Immature natural killer cell (primary cell): ENCODE measurements at regions not wholly inside any gene's neighbourhood (a gene's known extent, or its start where the extent isn't known, plus 50 kb on each side); places are given as distances from the start of the nearest gene placed in this dataset.
"Not testable (repeated sequence)": the region's sequence is repeated elsewhere in the genome, so short reads cannot be mapped to it uniquely, and the experiment has no call there.

Experiments used
- DNase-seq, 3 donors: peaks; one replicate each; pipeline ENCODE4 v3.0.0; 2022; ENCODE audit warnings: mixed read lengths in 1 of 3
- H3K27ac Mint-ChIP-seq, 6 donors: one replicate each; pipeline ENCODE4 v1.8.0; 2020; ENCODE audit warnings: mixed read lengths in 6 of 6, mild to moderate bottlenecking in 5 of 6, inconsistent platforms in 4 of 6, moderate library complexity in 3 of 6
- H3K27me3 Mint-ChIP-seq, 3 donors: one replicate each; pipeline ENCODE4 v1.8.0; 2020 to 2021; ENCODE audit warnings: low read depth in 3 of 3, mild to moderate bottlenecking in 3 of 3, mixed read lengths in 3 of 3, moderate library complexity in 3 of 3, inconsistent platforms in 1 of 3
- H3K36me3 Mint-ChIP-seq, 3 donors: one replicate each; pipeline ENCODE4 v1.8.0; 2020; ENCODE audit warnings: mixed read lengths in 3 of 3, inconsistent platforms in 2 of 3, mild to moderate bottlenecking in 2 of 3
- H3K4me1 Mint-ChIP-seq, 2 donors: one replicate each; pipeline ENCODE4 v1.8.0; 2020; ENCODE audit warnings: inconsistent platforms in 2 of 2, mild to moderate bottlenecking in 2 of 2, mixed read lengths in 2 of 2, moderate library complexity in 1 of 2
- H3K4me3 Mint-ChIP-seq, 5 donors: one replicate each; pipeline ENCODE4 v1.8.0; 2020; ENCODE audit warnings: mild to moderate bottlenecking in 5 of 5, mixed read lengths in 5 of 5, inconsistent platforms in 3 of 5, moderate library complexity in 3 of 5
- H3K9me3 Mint-ChIP-seq, 6 donors: one replicate each; pipeline ENCODE4 v1.8.0; 2020; ENCODE audit warnings: mild to moderate bottlenecking in 6 of 6, mixed read lengths in 6 of 6, inconsistent platforms in 4 of 6, moderate library complexity in 3 of 6

DNA sequence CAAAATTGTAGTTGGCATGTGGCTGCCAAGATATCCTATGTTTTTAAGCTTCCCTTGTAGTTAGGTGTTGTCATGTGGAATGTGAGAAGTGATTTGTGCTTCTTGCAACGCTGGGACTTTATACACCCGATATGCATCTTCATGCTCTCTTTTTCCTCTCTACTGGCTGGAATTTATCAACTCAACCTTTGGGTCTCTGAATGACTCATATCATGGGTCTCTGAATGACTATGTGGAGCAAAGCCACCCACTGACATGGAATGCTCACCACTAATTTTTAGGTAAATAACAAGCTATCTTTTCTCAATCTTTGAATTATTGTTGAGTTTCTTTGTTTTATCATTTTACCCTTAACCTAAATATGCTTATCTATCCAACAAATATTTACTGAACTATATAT, 144.6 kb downstream of the ATP23 start:
- H3K9me3 Mint-ChIP-seq: peaks cover 0 to 3% (median 0%) of the 10 kb centered on the region in 6 donors
- no peak overlapping the region for H3K27ac Mint-ChIP-seq
- no peaks in the 10 kb centered on the region for H3K4me1 Mint-ChIP-seq
- H3K27me3 Mint-ChIP-seq: peaks cover 0 to 5% (median 5%) of the 10 kb centered on the region in 3 donors
- no peaks in the 10 kb centered on the region for H3K36me3 Mint-ChIP-seq
- no peak overlapping the region for H3K4me3 Mint-ChIP-seq
- DNase-seq: no peak

DNA sequence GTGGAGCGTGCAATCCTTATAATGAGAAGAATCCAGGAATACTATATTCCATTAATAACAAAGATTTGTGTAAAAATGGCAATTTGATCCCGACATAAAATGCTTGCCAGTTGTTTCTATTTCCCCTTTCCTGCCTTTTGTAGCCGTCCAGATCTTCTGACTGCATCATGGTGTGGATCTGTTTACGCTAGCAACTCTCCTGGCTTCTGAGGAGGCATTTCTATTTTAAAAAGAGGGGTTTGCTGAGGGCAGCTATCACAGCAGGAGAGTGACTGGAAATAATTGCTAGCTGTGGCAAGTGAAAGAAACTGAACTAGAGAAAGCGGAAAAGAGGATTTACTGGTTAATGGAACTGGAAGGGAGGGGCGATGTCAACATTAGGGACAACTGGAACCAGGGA, 145.6 kb downstream of the ATP23 start:
- Mint-ChIP-seq H3K36me3 (no peaks in the 10 kb centered on the region), H3K9me3 (peaks cover 0 to 3% (median 0%) of the 10 kb centered on the region in 6 donors), H3K4me3 (no peak overlapping the region), H3K27ac (no peak overlapping the region), H3K27me3 (peaks cover 0 to 5% (median 5%) of the 10 kb centered on the region in 3 donors), H3K4me1 (no peaks in the 10 kb centered on the region)
- no peak for DNase-seq

DNA sequence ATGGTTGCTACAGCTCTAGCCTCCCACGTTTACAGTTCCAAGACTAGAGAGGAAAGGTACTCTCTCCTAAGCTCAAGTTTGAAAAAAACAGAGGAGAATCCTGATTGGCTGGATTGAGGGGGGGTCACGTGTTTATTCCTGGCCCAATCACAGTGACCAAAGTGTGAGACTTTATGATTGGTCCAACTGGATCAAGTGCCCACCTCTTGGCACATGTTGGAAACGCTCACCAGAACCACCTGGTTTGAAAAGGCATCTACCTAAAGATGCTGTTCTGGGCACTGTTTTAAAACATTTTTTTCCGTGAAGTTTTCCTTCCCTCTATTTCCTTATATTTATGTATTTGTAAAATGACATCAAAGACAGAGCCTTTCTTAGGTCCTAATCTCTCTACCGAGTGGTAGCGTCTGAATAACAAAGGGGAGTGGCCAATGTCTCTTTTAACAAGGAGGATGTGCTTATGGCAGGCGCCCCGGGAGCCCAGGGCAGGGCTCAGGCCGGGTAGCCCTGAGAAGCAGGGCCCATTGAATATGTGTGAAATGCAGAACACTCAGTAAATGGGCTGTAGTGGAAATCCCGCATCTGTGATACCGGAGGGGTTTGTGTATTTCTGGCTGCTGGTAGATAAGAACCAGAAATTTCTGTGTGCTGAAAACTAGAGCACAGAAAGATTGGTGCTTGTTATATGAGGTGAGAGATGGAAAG, 146.2 kb downstream of the ATP23 start:
- no peaks in the 10 kb centered on the region for H3K4me1 Mint-ChIP-seq

DNA sequence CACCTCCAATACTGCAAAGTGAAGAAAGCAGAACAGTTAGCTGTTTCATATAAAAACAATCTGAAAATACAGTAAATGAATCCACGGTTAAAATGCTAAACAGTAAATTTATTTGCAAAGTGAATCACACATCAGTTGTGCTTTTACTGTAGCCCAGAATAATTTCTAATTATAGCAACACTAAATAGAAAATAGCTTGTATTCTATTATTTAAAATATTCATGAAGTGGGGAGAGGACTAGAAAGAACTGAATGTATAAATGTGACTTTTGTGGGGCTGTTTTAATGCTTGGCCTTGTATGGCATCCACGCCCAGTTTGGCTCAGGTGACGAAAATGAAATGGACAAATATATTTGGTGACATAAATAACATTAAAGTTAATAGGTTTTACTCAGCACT, 148.2 kb downstream of the ATP23 start:
- no peaks in the 10 kb centered on the region for H3K36me3 Mint-ChIP-seq
- H3K4me1 Mint-ChIP-seq: no peaks in the 10 kb centered on the region
- no peak overlapping the region for H3K27ac Mint-ChIP-seq
- peaks cover 0 to 9% (median 3%) of the 10 kb centered on the region in 3 donors for H3K27me3 Mint-ChIP-seq
- H3K4me3 Mint-ChIP-seq: no peak overlapping the region
- peaks cover 0 to 7% (median 0%) of the 10 kb centered on the region in 6 donors for H3K9me3 Mint-ChIP-seq
- no peak for DNase-seq

More for the DNA sequence above, 146.2 kb downstream of the ATP23 start:
- Mint-ChIP-seq H3K27ac (no peak overlapping the region), H3K27me3 (peaks cover 0 to 9% (median 5%) of the 10 kb centered on the region in 3 donors), H3K4me3 (no peak overlapping the region), H3K36me3 (no peaks in the 10 kb centered on the region), H3K9me3 (peaks cover 0 to 3% (median 0%) of the 10 kb centered on the region in 6 donors)
- DNase-seq: no peak

DNA sequence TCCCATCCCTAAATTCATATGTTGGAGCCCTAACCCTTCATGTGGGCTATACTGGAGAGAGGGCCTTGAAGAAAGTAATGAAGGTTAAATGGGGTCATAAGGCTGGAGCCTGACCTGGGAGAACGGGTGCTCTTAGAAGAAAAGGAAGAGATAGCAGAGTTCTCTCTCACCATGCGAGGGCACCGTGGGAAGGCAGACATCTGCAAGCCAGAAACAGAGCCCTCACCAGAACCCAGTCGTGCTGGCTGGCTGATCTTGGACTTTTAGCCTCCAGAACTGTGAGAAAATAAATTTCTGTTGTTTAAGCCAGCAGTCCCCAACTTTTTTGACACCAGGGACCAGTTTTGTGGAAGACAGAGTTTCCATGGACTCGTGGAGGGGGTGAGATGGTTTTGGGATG, 149.3 kb downstream of the ATP23 start:
- no peaks in the 10 kb centered on the region for H3K4me1 Mint-ChIP-seq
- H3K27me3 Mint-ChIP-seq: peaks cover 0 to 9% (median 2%) of the 10 kb centered on the region in 3 donors
- no peaks in the 10 kb centered on the region for H3K36me3 Mint-ChIP-seq
- no peak for DNase-seq
- H3K4me3 Mint-ChIP-seq: no peak overlapping the region
- no peak overlapping the region for H3K27ac Mint-ChIP-seq
- H3K9me3 Mint-ChIP-seq: peaks cover 0 to 7% (median 0%) of the 10 kb centered on the region in 6 donors

DNA sequence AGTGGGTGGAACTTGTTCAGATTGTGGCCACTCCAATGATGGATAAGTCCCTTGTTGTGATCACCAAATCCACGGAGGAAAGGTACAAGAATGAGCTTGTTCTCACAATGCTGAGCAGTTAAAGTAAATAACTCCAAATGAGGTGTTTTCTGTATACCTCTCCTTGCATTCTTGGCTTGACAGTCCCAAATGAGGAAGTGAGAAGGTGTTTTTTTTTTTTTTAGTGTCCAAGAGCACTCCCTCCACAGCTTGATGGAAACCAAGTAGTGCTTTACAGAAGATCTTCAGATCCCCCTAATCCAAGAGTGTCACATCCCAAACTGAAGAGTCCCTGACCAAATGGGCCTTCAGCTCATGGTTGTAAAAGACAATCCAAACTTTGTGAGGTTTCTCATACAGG, 153.6 kb downstream of the ATP23 start:
- peaks cover 0 to 9% (median 3%) of the 10 kb centered on the region in 3 donors for H3K27me3 Mint-ChIP-seq
- H3K9me3 Mint-ChIP-seq: peaks cover 0 to 4% (median 0%) of the 10 kb centered on the region in 6 donors
- H3K36me3 Mint-ChIP-seq: no peaks in the 10 kb centered on the region
- no peak overlapping the region for H3K27ac Mint-ChIP-seq
- H3K4me1 Mint-ChIP-seq: no peaks in the 10 kb centered on the region
- no peak for DNase-seq
- H3K4me3 Mint-ChIP-seq: no peak overlapping the region

DNA sequence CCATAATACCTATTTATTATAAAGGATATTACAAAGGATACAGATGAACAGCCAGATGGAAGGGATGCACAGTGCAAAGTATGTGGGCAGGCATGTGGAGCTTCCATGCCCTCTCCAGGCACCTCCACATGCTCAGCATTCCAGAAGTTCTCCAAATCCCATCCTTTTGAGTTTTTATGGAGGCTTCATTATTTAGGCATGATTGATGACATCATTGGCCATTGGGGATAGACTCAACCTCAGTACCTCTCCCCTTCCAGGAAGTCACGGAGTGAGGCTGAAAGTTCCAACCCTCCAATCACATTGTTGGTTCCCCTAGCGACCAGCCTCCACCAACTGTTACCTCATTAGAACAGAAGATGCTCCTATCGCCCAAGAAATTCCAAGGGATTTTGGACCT, 156.4 kb downstream of the ATP23 start:
- H3K9me3 Mint-ChIP-seq: peaks cover 0 to 4% (median 0%) of the 10 kb centered on the region in 6 donors
- H3K4me3 Mint-ChIP-seq: no peak overlapping the region
- H3K36me3 Mint-ChIP-seq: no peaks in the 10 kb centered on the region
- H3K4me1 Mint-ChIP-seq: no peaks in the 10 kb centered on the region
- H3K27me3 Mint-ChIP-seq: peaks cover 2 to 6% (median 3%) of the 10 kb centered on the region in 3 donors
- no peak overlapping the region for H3K27ac Mint-ChIP-seq
- DNase-seq: no peak

DNA sequence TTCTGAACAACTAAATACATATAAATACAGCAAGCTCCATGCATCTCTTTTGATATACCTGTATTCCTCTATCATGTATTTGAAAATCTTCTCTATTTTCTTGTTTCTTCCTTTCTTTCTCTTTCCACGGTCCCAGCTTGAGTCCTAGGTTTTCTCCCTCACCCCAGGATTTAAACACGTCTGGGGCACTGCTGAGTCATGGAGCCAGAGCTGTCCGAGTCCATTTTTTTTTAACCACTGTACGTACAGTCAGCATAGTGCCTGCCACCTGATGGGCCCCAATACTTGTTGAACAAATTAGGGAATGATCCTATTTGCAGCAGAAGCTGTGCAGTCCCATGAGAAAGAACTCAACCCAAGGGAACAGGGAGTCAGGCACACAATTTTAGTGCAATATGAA, 158.1 kb downstream of the ATP23 start:
- no peak overlapping the region for H3K4me3 Mint-ChIP-seq
- DNase-seq: no peak

DNA sequence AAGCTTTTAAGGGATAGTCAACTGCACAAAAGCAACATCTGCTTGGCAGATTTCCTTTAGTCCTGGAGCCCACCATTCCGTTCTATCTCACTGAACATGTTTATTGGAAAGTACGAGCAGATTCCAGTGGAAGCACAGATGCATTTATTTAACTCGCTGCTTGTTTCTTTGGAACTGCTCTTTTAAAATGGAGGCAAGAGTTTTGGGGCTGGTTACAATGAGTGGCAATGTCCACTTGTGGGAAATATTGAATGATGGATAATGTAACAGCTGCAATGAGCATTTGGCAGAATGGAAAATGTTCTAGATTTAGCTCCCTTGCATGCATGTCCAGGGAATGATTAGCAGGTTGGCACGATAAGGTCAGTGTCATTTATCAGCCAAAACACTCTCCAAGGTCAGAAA, 163.0 kb downstream of the ATP23 start:
- Mint-ChIP-seq H3K4me3 (no peak overlapping the region), H3K9me3 (peaks cover 0 to 2% (median 0%) of the 10 kb centered on the region in 6 donors), H3K27me3 (peaks cover 2 to 9% (median 4%) of the 10 kb centered on the region in 3 donors), H3K36me3 (no peaks in the 10 kb centered on the region), H3K4me1 (no peaks in the 10 kb centered on the region), H3K27ac (no peak overlapping the region)
- no peak for DNase-seq

More for the DNA sequence above, 158.1 kb downstream of the ATP23 start:
- H3K27ac Mint-ChIP-seq: no peak overlapping the region
- H3K4me1 Mint-ChIP-seq: no peaks in the 10 kb centered on the region
- peaks cover 2 to 9% (median 3%) of the 10 kb centered on the region in 3 donors for H3K27me3 Mint-ChIP-seq
- H3K36me3 Mint-ChIP-seq: no peaks in the 10 kb centered on the region
- H3K9me3 Mint-ChIP-seq: no peaks in the 10 kb centered on the region

DNA sequence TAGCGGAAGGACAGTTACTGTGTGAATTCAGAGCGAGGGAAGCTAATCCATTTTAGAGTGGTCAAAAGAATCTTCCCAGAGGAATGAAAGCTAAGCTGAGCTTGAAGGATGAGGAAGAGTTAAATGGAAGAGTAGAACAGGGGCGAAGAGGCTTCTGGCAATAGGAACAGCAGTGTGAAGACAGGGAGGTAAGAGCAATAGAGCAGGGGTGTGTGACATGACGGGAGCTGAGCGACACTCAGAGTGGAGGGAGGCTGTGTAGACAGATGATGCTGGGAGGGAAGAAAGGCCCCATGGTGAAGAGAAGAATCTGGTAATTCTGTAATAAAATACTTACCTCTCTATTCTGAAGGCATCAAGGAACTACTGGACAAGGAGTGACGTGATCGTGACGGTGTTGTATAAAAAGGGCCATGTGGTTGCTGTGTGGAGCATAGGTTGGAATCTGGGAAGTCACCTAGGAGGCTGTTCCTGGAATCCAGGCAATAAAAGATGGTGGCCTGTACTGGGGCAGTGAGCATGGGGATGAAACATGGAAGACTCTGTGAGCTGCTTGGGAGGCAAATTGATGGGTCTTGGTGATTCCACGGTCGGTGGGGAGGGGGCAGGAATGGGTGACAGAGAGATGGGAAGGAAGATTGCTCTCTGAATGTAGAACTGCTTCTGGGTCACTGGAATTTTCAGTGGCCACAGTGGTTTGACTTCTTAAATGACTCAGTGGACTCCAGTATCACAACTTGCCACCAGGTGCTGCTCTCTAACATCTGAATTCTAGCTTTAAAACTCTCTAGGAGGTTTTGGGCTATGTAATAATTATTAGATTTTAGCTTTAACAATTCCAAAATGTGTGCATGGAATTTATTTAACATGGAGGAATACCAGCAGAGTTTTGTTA, 164.1 kb downstream of the ATP23 start:
- Mint-ChIP-seq H3K36me3 (no peaks in the 10 kb centered on the region), H3K27me3 (peaks cover 2 to 6% (median 4%) of the 10 kb centered on the region in 3 donors), H3K27ac (no peak overlapping the region), H3K9me3 (peaks cover 0 to 2% (median 0%) of the 10 kb centered on the region in 6 donors), H3K4me1 (no peaks in the 10 kb centered on the region), H3K4me3 (no peak overlapping the region)
- DNase-seq: no peak

DNA sequence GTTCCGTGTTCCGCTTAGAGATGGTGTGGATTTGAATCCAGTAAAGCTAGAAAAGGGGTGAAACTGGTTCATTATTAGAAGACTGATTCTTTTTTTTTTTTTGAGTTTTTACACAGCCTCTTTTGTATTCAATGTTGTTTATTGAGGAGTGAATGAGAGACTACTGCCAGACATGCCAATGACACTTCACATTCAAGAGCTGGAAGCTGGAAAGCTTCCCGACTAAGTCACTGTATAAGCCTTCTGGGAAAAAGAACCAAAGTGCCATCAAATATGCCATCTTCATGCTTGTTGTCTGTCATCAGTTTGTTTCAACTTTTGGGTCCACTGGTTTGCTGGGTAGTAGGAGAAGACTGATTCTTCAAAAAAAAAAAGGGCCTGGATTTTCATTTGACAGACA, 164.8 kb downstream of the ATP23 start:
- Mint-ChIP-seq H3K27me3 (peaks cover 2 to 6% (median 4%) of the 10 kb centered on the region in 3 donors), H3K9me3 (peaks cover 0 to 2% (median 0%) of the 10 kb centered on the region in 6 donors), H3K4me1 (no peaks in the 10 kb centered on the region), H3K36me3 (no peaks in the 10 kb centered on the region), H3K4me3 (no peak overlapping the region), H3K27ac (no peak overlapping the region)
- no peak for DNase-seq

DNA sequence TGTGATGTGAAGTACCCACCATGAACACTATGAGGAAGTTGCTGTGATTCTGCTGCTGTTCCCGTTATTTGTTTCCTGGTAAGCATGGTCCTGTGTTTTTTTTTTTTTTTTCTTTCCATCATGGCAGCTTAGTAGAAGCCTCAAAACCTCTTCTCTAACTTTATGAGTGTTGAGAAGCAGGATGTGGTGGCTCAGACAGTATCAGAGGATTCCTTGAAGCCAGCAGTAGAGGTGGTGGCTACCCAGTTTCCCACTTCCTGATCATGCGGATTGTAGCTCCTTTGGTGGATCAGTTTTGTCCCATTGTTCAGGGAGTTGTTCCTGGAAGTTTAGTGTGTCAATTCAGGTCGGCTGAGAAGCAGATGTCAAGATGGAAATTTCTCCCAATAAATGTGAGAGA, 175.8 kb downstream of the ATP23 start:
- DNase-seq: no peak
- H3K4me1 Mint-ChIP-seq: no peaks in the 10 kb centered on the region
- peaks cover 2 to 6% (median 5%) of the 10 kb centered on the region in 3 donors for H3K27me3 Mint-ChIP-seq
- peaks cover 0 to 6% (median 0%) of the 10 kb centered on the region in 6 donors for H3K9me3 Mint-ChIP-seq
- H3K4me3 Mint-ChIP-seq: no peak overlapping the region
- H3K27ac Mint-ChIP-seq: peak overlapping the region in 1 of 6 donors; percentile 17
- H3K36me3 Mint-ChIP-seq: no peaks in the 10 kb centered on the region

DNA sequence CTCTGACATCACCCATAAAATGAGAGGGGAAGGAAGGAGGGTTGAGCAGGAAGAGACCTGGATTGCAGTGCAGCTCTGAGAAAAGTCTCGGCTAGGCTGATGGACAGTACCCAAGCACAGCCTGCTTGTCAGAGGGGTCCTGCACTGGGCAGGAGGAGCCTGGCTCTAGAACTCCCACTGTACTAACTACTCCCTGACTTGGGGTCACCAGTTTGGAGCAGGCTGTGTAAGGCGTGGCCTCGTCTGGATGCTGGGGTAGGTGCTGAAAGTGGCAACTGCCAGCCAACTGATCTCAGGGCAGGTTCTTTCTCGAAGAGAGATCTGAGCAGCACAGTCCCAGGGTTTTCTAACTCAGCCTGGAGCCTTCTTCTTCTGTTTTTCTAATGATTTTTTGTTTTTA, 176.3 kb downstream of the ATP23 start:
- Mint-ChIP-seq H3K27ac (peak overlapping the region in 1 of 6 donors; percentile 17), H3K4me3 (no peak overlapping the region), H3K4me1 (no peaks in the 10 kb centered on the region), H3K9me3 (peaks cover 0 to 6% (median 0%) of the 10 kb centered on the region in 6 donors), H3K27me3 (peaks cover 2 to 6% (median 5%) of the 10 kb centered on the region in 3 donors), H3K36me3 (no peaks in the 10 kb centered on the region)
- no peak for DNase-seq

DNA sequence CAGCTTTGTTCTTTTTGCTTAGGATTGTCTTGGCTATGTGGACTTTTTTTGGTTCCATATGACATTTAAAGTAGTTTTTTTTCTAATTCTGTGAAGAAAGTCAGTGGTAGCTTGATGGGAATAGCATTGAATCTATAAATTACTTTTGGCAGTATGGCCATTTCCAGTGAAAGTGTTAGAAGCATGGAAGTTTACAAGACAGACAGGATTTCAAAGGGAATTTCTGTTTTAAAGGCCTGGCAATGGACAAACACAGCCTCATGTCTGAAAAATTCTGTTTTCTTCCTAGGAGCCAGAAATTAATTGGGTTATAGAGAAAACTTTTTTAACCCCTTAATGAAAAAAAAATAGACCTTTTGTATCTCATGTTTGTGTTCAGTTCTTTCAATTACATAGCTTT, 184.4 kb downstream of the ATP23 start:
- H3K4me3 Mint-ChIP-seq, H3K9me3 Mint-ChIP-seq, H3K36me3 Mint-ChIP-seq, DNase-seq, H3K4me1 Mint-ChIP-seq, H3K27ac Mint-ChIP-seq, H3K27me3 Mint-ChIP-seq: not testable (repeated sequence)
